MG63 (cell line): ENCODE measurements at regions not wholly inside any gene's neighbourhood (a gene's known extent, or its start where the extent isn't known, plus 50 kb on each side); places are given as distances from the start of the nearest gene placed in this dataset.

Experiments used
- DNase-seq: peaks from one replicate; pipeline ENCODE4 v3.0.0-alpha.2; 2020
- H3K27me3 ChIP-seq: fragments of 250-450 bp; sonication (Bioruptor Pico); 2 replicates; pipeline ENCODE4 v1.5.1; 2020; ENCODE audit warnings: mild to moderate bottlenecking, moderate library complexity
- H3K36me3 ChIP-seq: fragments of 250-450 bp; sonication (Bioruptor Pico); 2 replicates; pipeline ENCODE4 v1.5.1; 2020; ENCODE audit warnings: mild to moderate bottlenecking, moderate library complexity
- H3K4me3 ChIP-seq: fragments of 250-450 bp; sonication (Bioruptor Pico); 2 replicates; pipeline ENCODE4 v1.5.1; 2020; ENCODE audit warnings: mild to moderate bottlenecking, moderate library complexity
- H3K9me3 ChIP-seq: fragments of 250-450 bp; sonication (Bioruptor Pico); 2 replicates; pipeline ENCODE4 v1.5.1; 2020; ENCODE audit warnings: mild to moderate bottlenecking, moderate library complexity

DNA sequence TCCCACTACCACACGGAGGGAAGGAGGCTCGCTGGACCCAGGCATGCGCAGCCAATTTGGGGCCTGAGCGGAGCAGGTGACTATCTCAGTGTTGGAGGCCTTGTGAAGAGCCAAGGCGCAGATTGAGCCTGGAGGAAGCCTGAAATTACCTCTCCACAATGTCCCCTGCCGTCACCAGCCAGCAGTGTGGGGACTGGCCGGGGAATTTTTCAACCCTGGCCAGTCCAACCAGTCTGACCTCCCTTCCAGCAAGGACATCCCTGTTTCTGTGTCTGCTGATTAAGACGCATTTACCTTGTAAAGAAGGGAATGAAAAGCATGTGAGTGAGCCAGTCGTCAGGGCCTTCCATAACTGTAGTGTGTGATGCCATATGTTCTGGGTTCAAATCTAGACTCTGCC is 198.1 kb upstream of the IRX3 start:
- H3K4me3 ChIP-seq, result no peak overlapping the region
- no peak for DNase-seq

GRCh38 chr16:54482892-54483574 is 196.4 kb upstream of the IRX3 start:
- DNase-seq, result no peak
- H3K9me3 ChIP-seq, result no peaks in the 10 kb centered on the region
- H3K4me3 ChIP-seq, result no peak overlapping the region
- no peaks in the 10 kb centered on the region for H3K36me3 ChIP-seq
- H3K27me3 ChIP-seq, result no peaks in the 10 kb centered on the region

More for the DNA sequence above, 198.1 kb upstream of the IRX3 start:
- H3K36me3 ChIP-seq, result no peaks in the 10 kb centered on the region
- H3K9me3 ChIP-seq, result no peaks in the 10 kb centered on the region
- no peaks in the 10 kb centered on the region for H3K27me3 ChIP-seq

DNA sequence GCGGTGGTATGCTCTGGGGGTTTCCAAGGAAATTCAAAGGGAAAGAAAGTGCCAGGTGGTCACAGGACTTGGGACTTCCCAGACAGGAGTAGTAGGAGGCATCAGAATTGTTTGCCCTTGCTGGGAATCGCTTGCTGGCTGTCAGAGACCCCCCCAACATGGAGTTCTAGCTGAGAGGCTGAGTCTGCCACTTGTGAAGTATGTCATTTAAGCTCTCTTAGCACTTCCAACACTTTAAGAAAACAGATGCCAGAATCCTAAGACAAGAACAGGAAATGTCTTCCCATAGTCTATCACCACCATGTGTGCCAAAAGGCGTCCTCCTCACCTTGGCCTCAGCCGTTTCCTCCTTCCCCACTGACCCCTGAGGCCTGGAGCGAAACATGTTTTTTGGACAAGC is 193.8 kb upstream of the IRX3 start:
- no peak overlapping the region for H3K4me3 ChIP-seq
- H3K36me3 ChIP-seq, result no peaks in the 10 kb centered on the region
- H3K27me3 ChIP-seq, result no peaks in the 10 kb centered on the region
- no peaks in the 10 kb centered on the region for H3K9me3 ChIP-seq
- DNase-seq, result no peak

- no peak for DNase-seq
- no peaks in the 10 kb centered on the region for H3K36me3 ChIP-seq
- H3K4me3 ChIP-seq, result no peak overlapping the region
- no peaks in the 10 kb centered on the region for H3K27me3 ChIP-seq
- H3K9me3 ChIP-seq, result no peaks in the 10 kb centered on the region
Observed at GRCh38 chr16:54479546-54479945, 193.0 kb upstream of the IRX3 start.

DNA sequence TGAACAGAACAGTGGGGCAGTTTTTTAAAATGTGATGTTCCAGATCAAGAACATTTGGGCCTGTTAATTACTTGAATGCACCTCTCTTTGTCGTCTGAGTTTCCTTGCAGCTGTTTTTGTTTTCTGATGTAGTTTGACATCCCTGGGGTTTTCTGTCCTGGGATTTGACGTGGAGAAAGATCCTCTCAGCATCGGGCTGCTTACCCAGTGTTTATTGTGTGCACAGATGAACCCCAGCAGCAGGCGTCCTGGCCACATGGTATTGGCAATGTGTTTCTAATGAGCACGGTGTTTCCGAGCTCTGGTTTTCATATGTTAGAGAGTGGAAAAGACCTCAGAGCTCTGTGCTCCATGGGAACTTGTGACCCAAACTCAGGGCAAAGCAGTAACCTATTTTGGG is 191.1 kb upstream of the IRX3 start:
- Histone ChIP-seq H3K9me3 (no peaks in the 10 kb centered on the region), H3K36me3 (no peaks in the 10 kb centered on the region), H3K27me3 (no peaks in the 10 kb centered on the region), H3K4me3 (no peak overlapping the region)
- DNase-seq, result no peak

DNA sequence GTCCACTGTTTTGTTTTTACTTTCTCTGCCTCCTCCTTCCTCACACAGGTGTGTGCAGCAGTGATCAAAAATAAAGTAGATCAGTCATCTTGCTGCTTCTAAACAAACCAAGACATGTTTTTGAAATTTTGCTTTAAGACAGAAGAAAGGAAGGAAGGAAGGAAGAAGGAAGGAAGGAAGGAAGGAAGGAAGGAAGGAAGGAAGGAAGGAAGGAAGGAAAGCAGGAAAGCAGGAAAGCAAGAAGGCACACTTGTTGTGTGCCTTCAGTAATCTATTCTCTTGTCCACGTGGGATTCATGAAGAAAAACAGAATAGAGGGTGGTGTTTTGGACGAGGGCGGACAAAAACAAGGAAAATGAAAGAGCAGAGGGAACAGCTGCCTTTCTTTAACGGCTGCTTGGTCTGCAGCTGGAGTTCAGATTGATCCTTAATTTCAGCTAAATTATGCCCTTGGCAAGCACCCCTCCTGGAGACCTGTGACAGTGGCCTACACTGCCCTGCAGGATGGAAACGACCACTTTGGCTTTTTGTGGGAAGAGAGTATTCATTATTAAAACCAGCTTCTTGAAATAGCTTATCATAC is 188.5 kb upstream of the IRX3 start:
- Histone ChIP-seq H3K4me3 (no peak overlapping the region), H3K36me3 (no peaks in the 10 kb centered on the region), H3K27me3 (no peaks in the 10 kb centered on the region), H3K9me3 (no peaks in the 10 kb centered on the region)
- DNase-seq, result no peak

GRCh38 chr16:54473226-54473993 is 186.8 kb upstream of the IRX3 start:
- Histone ChIP-seq H3K9me3 (no peaks in the 10 kb centered on the region), H3K4me3 (no peak overlapping the region), H3K36me3 (no peaks in the 10 kb centered on the region), H3K27me3 (no peaks in the 10 kb centered on the region)
- no peak for DNase-seq

GRCh38 chr16:54467398-54467797 is 180.8 kb upstream of the IRX3 start:
- no peaks in the 10 kb centered on the region for H3K27me3 ChIP-seq
- H3K4me3 ChIP-seq, result no peak overlapping the region
- H3K36me3 ChIP-seq, result 0 out of 2 replicates have a peak, but pooled peaks cover 2% of the 10 kb centered on the region
- no peak for DNase-seq
- peaks cover 27% of the 10 kb centered on the region for H3K9me3 ChIP-seq

DNA sequence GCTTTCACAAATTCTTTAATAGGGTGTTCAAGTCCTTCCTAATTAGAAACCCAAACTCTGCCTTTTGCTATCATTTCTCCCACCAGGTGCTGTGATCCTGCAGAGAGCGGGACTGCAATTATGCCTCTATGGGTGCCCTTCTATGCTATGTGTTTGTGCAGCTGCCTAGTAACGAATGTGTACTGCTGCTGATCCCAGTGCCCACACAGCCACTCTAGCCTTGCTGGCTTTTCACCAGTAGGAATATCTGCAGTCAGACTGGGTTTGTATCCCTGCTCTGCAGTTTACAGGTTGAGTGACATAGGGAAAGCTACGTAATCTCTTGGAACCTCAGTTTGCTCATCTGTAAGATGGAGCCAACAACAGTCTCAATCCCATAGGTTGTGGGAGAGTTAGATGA is 179.6 kb upstream of the IRX3 start:
- DNase-seq, result no peak
- Histone ChIP-seq H3K27me3 (no peaks in the 10 kb centered on the region), H3K36me3 (0 out of 2 replicates have a peak, but pooled peaks cover 2% of the 10 kb centered on the region), H3K4me3 (no peak overlapping the region), H3K9me3 (peaks cover 27% of the 10 kb centered on the region)

GRCh38 chr16:54465063-54465462 is 178.5 kb upstream of the IRX3 start:
- Histone ChIP-seq H3K4me3 (no peak overlapping the region), H3K9me3 (peaks cover 27% of the 10 kb centered on the region), H3K27me3 (no peaks in the 10 kb centered on the region), H3K36me3 (0 out of 2 replicates have a peak, but pooled peaks cover 2% of the 10 kb centered on the region)
- no peak for DNase-seq

DNA sequence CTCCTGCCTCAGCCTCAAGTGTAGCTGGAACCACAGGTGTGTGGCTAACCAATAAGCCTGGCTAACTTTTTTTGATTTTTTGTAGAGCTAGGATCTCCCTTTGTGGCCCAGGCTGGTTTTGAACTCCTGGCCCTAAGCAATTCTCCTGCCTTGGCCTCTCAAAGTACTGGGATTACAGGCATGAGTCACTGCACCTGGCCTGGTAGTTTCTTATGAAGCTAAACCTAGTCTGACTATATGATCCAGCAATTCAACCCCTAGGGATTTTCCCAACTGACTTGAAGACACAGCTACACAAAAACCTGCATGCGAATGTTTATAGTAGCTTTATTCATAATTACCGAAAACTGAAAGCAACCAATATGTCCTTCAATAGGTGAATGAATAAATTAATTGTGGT is 176.2 kb upstream of the IRX3 start:
- H3K4me3 ChIP-seq, result no peak overlapping the region
- no peaks in the 10 kb centered on the region for H3K27me3 ChIP-seq
- DNase-seq, result peak; percentile 56
- H3K36me3 ChIP-seq, result 0 out of 2 replicates have a peak, but pooled peaks cover 2% of the 10 kb centered on the region
- H3K9me3 ChIP-seq, result peaks cover 27% of the 10 kb centered on the region

DNA sequence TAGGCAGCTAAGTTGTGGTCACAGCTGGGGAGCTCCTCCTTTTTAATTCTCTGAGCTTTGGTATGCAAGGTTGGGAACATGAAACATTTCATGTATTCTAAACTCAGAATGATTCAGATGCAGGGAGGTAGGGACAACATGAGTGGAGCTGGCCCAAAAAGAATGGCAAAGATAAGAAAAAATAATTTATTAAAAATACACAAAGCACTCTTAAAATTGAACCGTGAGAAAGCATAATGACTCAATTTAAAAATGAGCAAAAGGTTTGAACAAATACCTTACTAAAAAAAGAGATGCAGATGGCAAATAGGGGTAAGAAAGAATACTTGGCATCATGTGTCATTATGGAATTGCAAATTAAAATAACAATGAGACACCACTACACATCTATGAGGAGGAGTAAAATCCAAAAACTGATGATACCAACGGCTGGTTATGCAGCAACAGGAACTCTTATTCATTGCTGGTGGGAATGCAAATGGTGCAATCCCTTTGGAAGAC is 175.6 kb upstream of the IRX3 start:
- peaks cover 27% of the 10 kb centered on the region for H3K9me3 ChIP-seq
- DNase-seq, result peak; percentile 66
- H3K4me3 ChIP-seq, result no peak overlapping the region
- 0 out of 2 replicates have a peak, but pooled peaks cover 2% of the 10 kb centered on the region for H3K36me3 ChIP-seq
- no peaks in the 10 kb centered on the region for H3K27me3 ChIP-seq

DNA sequence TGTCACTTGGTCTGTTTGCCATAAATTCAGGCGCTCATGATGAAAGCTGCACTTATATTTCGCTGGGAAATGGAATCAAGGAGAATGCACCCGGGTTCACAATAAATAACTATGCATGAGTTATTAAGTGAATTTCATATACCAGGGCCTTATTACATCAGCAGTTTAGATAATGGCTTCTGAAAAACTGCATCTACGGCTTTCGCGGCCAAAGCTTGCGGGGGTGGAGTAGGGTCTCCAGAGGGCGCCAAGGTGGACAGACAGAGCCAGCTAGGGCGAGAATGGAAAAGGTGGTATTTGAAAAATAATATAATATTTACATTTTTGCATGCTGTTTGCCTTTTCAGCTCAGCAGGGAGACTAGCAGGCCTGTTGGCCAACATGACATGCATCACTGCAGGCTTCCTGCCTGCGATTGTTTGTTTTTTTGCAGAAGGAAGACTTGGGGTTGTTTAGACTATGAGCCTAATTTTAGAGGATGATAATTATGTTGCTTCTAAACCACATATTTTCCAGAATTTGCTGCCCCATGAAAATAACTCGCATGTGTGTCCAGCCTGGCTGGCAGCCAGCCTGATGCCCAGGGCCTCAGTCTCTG is 173.8 kb upstream of the IRX3 start:
- peaks cover 22% of the 10 kb centered on the region for H3K9me3 ChIP-seq
- H3K36me3 ChIP-seq, result 0 out of 2 replicates have a peak, but pooled peaks cover 2% of the 10 kb centered on the region
- H3K27me3 ChIP-seq, result no peaks in the 10 kb centered on the region
- H3K4me3 ChIP-seq, result no peak overlapping the region
- peak; percentile 93 for DNase-seq

GRCh38 chr16:54459509-54460262 is 173.1 kb upstream of the IRX3 start:
- 0 out of 2 replicates have a peak, but pooled peaks cover 2% of the 10 kb centered on the region for H3K36me3 ChIP-seq
- peak; percentile 59 for DNase-seq
- H3K9me3 ChIP-seq, result peaks cover 16% of the 10 kb centered on the region

DNA sequence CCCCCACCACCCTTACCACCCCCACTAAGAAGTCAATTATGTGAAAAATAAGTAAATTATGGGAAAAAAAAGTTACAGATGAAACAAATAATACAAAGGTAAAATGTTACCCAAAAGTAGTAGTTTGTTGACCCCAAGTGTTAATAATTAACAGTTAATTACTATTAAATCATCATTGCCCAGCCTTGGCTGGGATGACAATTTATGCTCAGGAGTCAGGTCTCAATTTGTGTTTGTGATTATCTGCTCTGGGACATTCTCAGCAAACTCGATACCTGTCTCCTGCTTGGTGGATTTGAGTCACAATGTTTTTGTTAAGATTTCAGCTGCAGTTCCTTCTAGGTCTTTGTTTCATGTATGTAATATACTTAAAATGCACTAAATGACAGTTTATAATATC is 172.3 kb upstream of the IRX3 start:
- Histone ChIP-seq H3K36me3 (0 out of 2 replicates have a peak, but pooled peaks cover 2% of the 10 kb centered on the region), H3K4me3 (no peak overlapping the region), H3K9me3 (peaks cover 8% of the 10 kb centered on the region), H3K27me3 (no peaks in the 10 kb centered on the region)
- no peak for DNase-seq

More at GRCh38 chr16:54459509-54460262, 173.1 kb upstream of the IRX3 start:
- no peaks in the 10 kb centered on the region for H3K27me3 ChIP-seq
- H3K4me3 ChIP-seq, result no peak overlapping the region

- no peaks in the 10 kb centered on the region for H3K27me3 ChIP-seq
- no peaks in the 10 kb centered on the region for H3K36me3 ChIP-seq
Observed at GRCh38 chr16:54456291-54456690, 169.7 kb upstream of the IRX3 start.

More at GRCh38 chr16:54456291-54456690, 169.7 kb upstream of the IRX3 start:
- H3K9me3 ChIP-seq, result no peaks in the 10 kb centered on the region
- H3K4me3 ChIP-seq, result no peak overlapping the region
- no peak for DNase-seq
